ENCODE measurements at regions not wholly inside any gene's neighbourhood (a gene's known extent, or its start where the extent isn't known, plus 50 kb on each side); places are given as distances from the start of the nearest gene placed in this dataset.

DNA sequence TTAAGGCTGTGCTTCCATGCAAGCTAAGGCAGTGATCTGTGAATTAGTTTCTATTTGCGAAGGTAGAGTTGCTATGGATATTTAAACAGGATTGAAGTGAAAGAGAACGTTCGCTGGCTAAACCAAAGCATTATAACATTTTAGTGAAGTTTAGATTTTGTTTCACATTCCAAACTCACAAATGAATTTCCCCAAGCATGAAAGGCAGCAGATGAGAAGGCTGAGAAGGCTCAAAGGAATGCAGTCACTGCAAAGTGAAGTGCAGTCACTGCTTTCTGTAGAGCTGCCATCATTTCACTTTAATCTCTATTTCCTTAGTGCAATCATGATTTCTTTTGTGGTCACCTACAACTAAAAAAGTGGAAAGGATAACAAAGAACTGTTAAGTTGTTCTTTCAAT lies 334.7 kb upstream of the NR3C2 start:
- no peak overlapping the region for H3K27ac ChIP-seq
- H3K36me3 ChIP-seq, result no peaks in the 10 kb centered on the region
- no peaks in the 10 kb centered on the region for H3K4me1 ChIP-seq
- DNase-seq (no peak), ATAC-seq (peak in 1 of 2 donors; percentile 69)
- intact Hi-C loops (cut with DNase I), result no loop called here
- TF ChIP-seq, protein P1, sequence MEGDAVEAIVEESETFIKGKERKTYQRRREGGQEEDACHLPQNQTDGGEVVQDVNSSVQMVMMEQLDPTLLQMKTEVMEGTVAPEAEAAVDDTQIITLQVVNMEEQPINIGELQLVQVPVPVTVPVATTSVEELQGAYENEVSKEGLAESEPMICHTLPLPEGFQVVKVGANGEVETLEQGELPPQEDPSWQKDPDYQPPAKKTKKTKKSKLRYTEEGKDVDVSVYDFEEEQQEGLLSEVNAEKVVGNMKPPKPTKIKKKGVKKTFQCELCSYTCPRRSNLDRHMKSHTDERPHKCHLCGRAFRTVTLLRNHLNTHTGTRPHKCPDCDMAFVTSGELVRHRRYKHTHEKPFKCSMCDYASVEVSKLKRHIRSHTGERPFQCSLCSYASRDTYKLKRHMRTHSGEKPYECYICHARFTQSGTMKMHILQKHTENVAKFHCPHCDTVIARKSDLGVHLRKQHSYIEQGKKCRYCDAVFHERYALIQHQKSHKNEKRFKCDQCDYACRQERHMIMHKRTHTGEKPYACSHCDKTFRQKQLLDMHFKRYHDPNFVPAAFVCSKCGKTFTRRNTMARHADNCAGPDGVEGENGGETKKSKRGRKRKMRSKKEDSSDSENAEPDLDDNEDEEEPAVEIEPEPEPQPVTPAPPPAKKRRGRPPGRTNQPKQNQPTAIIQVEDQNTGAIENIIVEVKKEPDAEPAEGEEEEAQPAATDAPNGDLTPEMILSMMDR (IDR thresholded peaks at IDR 0.05), result no peak
- H3K9me3 ChIP-seq, result no peaks in the 10 kb centered on the region
- no peaks in the 10 kb centered on the region for H3K27me3 ChIP-seq (ENCODE audit: low read depth)
- no peak overlapping the region for H3K4me3 ChIP-seq

DNA sequence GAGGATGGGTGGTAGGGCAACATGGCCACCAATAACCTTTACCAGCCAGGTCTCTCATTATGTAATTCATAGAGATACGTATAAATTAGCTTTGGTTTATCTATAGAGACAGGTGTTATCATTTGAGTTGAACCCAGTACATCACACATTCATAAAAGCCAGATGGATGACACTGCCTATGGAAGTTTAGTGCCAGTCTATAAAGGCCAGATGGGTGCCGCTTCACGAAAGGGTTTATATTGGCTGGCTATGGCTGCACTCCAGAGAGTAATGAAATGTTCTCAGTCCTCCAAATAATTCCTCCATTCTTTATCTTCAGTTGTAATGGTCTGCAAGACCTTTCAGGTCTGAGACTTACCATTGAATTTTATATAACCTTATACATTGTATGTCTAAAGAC lies 331.9 kb upstream of the NR3C2 start:
- no peak overlapping the region for H3K27ac ChIP-seq
- H3K36me3 ChIP-seq, result no peaks in the 10 kb centered on the region
- no peaks in the 10 kb centered on the region for H3K27me3 ChIP-seq (ENCODE audit: low read depth)
- no peaks in the 10 kb centered on the region for H3K4me1 ChIP-seq
- ATAC-seq, result no peak
- no peaks in the 10 kb centered on the region for H3K9me3 ChIP-seq
- TF ChIP-seq, protein P1 (IDR thresholded peaks at IDR 0.05), result no peak
- H3K4me3 ChIP-seq, result no peak overlapping the region
- intact Hi-C loops (cut with DNase I), result no loop called here
- DNase-seq, result no peak

DNA sequence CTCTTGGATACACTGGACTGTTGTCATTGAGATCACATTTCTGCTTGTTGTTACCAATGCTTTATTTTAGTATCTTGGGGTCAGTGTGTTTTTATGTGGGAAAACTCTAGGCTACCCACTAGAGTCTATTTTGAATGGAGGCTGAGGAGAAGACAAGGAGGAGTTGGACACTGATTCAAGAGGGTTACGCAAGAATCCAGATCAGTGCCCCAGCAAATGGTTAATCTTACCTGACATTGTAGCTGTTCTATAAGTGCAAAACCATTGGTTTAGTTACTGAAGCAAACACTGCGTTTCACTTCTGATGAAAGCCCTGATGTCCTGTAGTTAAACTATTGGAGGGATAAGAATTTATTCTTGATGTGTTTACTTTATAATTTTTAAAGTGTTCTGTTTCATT lies 331.1 kb upstream of the NR3C2 start:
- Histone ChIP-seq H3K4me1 (no peaks in the 10 kb centered on the region), H3K27ac (no peak overlapping the region), H3K36me3 (no peaks in the 10 kb centered on the region), H3K27me3 (ENCODE audit: low read depth) (no peaks in the 10 kb centered on the region), H3K9me3 (no peaks in the 10 kb centered on the region), H3K4me3 (no peak overlapping the region)
- TF ChIP-seq, protein P1 (IDR thresholded peaks at IDR 0.05), result no peak
- no peak for ATAC-seq
- no peak for DNase-seq
- intact Hi-C loops (cut with DNase I), result no loop called here

DNA sequence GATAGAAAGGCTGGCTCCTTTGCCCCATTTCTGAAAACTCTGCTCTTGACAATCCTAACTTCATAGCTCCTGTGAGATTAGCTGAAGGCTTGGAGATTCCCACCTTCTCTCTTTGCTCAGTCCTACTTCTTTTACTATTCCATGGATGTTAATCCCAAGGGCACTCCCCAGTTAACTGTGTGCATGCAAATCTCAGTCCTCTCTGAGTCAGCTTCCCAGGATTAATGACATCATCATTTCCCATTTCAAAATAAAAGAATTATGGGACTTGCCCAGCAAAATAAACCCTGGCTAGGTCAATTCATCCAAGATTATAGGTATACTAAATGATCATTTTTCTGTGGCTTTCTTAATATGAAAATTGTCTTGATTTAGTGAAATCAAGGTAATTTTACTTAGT lies 328.6 kb upstream of the NR3C2 start:
- Histone ChIP-seq H3K4me3 (no peak overlapping the region), H3K27me3 (ENCODE audit: low read depth) (no peaks in the 10 kb centered on the region), H3K27ac (no peak overlapping the region), H3K4me1 (no peaks in the 10 kb centered on the region), H3K36me3 (no peaks in the 10 kb centered on the region), H3K9me3 (no peaks in the 10 kb centered on the region)
- intact Hi-C loops (cut with DNase I), result no loop called here
- no peak for DNase-seq
- TF ChIP-seq, protein P1 (IDR thresholded peaks at IDR 0.05), result no peak
- ATAC-seq, result no peak

DNA sequence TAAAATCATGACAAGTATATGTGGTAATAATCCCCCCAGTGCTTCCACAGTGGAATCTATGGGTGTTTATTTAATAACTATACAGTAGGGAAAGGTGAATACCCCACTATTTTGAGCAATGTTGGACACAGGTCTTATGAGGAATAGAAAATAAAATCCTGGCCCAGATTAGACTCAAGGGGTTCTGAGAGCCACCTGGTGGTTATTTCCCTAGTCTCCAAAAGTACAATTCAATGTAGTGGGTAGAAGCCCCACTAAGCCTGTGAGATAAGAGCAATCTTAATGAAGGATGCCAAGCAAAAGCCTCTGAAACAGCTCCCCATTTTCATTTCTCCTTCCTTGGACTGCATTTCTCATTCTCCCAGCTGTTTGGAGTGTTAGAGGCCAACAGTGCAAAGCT lies 328.2 kb upstream of the NR3C2 start:
- Histone ChIP-seq H3K36me3 (no peaks in the 10 kb centered on the region), H3K27me3 (ENCODE audit: low read depth) (no peaks in the 10 kb centered on the region), H3K4me3 (no peak overlapping the region), H3K9me3 (no peaks in the 10 kb centered on the region), H3K4me1 (no peaks in the 10 kb centered on the region), H3K27ac (no peak overlapping the region)
- intact Hi-C loops (cut with DNase I), result no loop called here
- DNase-seq, result no peak
- TF ChIP-seq, protein P1 (IDR thresholded peaks at IDR 0.05), result no peak
- no peak for ATAC-seq

DNA sequence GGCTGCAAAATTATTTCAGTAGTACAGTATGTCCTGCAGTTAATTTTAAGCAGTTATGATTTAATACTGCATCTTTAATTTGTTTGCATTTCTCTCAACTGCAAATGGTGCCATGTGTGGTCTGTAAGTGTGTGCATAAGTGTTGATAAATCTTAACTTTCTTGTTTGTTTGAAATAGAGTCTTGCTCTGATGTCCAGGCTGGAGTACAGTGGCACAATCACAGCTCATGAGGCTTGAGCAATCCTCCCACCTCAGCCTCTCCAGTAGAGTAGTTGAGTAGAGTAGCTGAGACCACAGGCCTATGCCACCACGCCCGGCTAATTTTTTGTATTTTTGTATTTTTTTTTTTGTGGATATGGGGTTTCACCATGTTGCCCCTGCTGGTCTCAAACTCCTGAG lies 322.5 kb upstream of the NR3C2 start:
- peak; percentile 61 to 79 for ATAC-seq
- Histone ChIP-seq H3K4me3 (no peak overlapping the region), H3K9me3 (no peaks in the 10 kb centered on the region), H3K36me3 (no peaks in the 10 kb centered on the region), H3K4me1 (no peaks in the 10 kb centered on the region), H3K27ac (no peak overlapping the region), H3K27me3 (ENCODE audit: low read depth) (no peaks in the 10 kb centered on the region)
- intact Hi-C loops (cut with DNase I), result no loop called here
- TF ChIP-seq, protein P1 (IDR thresholded peaks at IDR 0.05), result no peak
- no peak for DNase-seq
